LNCaP clone FGC (cell line): ENCODE measurements at regions not wholly inside any gene's neighbourhood (a gene's known extent, or its start where the extent isn't known, plus 50 kb on each side); places are given as distances from the start of the nearest gene placed in this dataset.

ENCODE experiments used
- DNase-seq: peaks from one replicate; pipeline ENCODE4 v3.0.0-alpha.2; 2011; ENCODE audit warnings: low read depth
- H3K4me3 ChIP-seq: 2 replicates; pipeline ENCODE4 v1.5.1; 2011; ENCODE audit warnings: mild to moderate bottlenecking, low read depth, low read length, control low read depth
- CTCF ChIP-seq: IDR thresholded peaks from 2 replicates; pipeline ENCODE4 v1.5.1; 2012; ENCODE audit warnings: mild to moderate bottlenecking; ENCODE audit not compliant: control insufficient read depth, insufficient read depth; ENCODE audit errors: extremely low read depth

GRCh38 chr18:73992242-73993022, 155.2 kb downstream of the FBXO15 start:
- TF ChIP-seq CTCF = no peak
- no peak for DNase-seq
- no peak overlapping the region for H3K4me3 ChIP-seq

GRCh38 chr18:73991570-73991969, 156.1 kb downstream of the FBXO15 start:
- DNase-seq = no peak
- no peak overlapping the region for H3K4me3 ChIP-seq
- no peak for TF ChIP-seq CTCF

DNA sequence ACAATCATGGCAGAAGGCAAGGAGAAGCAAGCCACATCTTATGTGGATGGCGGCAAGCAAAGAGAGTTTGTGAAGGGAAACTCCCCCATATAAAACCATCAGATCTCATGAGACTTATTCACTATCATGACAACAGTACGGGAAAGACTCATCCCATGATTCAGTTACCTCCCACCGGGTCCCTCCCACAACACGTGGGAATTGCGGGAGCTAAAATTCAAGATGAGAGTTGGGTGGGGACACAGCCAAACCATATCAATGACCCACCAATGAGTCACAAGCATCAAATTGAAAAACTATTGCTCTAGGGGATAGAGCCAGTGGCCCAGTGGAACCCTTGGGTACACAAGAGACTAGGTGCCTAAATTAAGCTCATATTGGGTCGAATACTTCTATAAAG, 157.4 kb downstream of the FBXO15 start:
- no peak for TF ChIP-seq CTCF
- no peak overlapping the region for H3K4me3 ChIP-seq
- no peak for DNase-seq

- no peak overlapping the region for H3K4me3 ChIP-seq
- DNase-seq = no peak
- TF ChIP-seq CTCF = no peak
Measured at GRCh38 chr18:73987247-73987980, 160.2 kb downstream of the FBXO15 start.

GRCh38 chr18:73986711-73987110, 160.9 kb downstream of the FBXO15 start:
- no peak for TF ChIP-seq CTCF
- DNase-seq = no peak
- H3K4me3 ChIP-seq = no peak overlapping the region

- DNase-seq = no peak
- H3K4me3 ChIP-seq = no peak overlapping the region
- TF ChIP-seq CTCF = no peak
Measured at GRCh38 chr18:73985855-73986625, 161.6 kb downstream of the FBXO15 start.
